Loucy (cell line): ENCODE measurements at regions not wholly inside any gene's neighbourhood (a gene's known extent, or its start where the extent isn't known, plus 50 kb on each side); places are given as distances from the start of the nearest gene placed in this dataset.

ENCODE experiments used
- EZH2phosphoT487 ChIP-seq: fragments of 200-600 bp; IDR thresholded peaks from 2 replicates; pipeline ENCODE4 v1.6.1; 2018; ENCODE audit warnings: antibody characterized with exemption, mild to moderate bottlenecking, moderate library complexity, borderline replicate concordance
- TF ChIP-seq, protein P1 (sequence below): fragments of 200-600 bp; sonication (generic); conservative IDR thresholded peaks from 2 replicates; pipeline ENCODE4 v1.5.1; 2014; ENCODE audit warnings: mild to moderate bottlenecking, antibody characterized with exemption, low read length

GRCh38 chr5:21236971-21237427, 1249.0 kb upstream of the CDH18 start:
- TF ChIP-seq, protein P1, sequence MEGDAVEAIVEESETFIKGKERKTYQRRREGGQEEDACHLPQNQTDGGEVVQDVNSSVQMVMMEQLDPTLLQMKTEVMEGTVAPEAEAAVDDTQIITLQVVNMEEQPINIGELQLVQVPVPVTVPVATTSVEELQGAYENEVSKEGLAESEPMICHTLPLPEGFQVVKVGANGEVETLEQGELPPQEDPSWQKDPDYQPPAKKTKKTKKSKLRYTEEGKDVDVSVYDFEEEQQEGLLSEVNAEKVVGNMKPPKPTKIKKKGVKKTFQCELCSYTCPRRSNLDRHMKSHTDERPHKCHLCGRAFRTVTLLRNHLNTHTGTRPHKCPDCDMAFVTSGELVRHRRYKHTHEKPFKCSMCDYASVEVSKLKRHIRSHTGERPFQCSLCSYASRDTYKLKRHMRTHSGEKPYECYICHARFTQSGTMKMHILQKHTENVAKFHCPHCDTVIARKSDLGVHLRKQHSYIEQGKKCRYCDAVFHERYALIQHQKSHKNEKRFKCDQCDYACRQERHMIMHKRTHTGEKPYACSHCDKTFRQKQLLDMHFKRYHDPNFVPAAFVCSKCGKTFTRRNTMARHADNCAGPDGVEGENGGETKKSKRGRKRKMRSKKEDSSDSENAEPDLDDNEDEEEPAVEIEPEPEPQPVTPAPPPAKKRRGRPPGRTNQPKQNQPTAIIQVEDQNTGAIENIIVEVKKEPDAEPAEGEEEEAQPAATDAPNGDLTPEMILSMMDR: no peak
- no peak for TF ChIP-seq EZH2phosphoT487
